HepG2 (cell line): ENCODE measurements at regions not wholly inside any gene's neighbourhood (a gene's known extent, or its start where the extent isn't known, plus 50 kb on each side); places are given as distances from the start of the nearest gene placed in this dataset.

Source experiments
- ATAC-seq: fragments of 200-7000 bp; cut with Tn5 transposase; 3 replicates; pipeline ENCODE4 v1.9.1; 2020; ENCODE audit warnings: mild to moderate bottlenecking, moderate library complexity
- BruUV-seq: library from RNA; stranded (reverse); fragments of 400-500 nt; replicated peaks from 2 replicates; lab custom pipeline; 2021; lab: Mats Ljungman, UMichigan
- CTCF ChIA-PET: fragments of 300-600 bp; formaldehyde crosslinking; extraction: SDS; loops from one replicate; lab custom pipeline; 2021; ENCODE audit warnings: low total read pairs, inconsistent platforms, low intra/inter-chr PET ratio; lab: Yijun Ruan, JAX
- POLR2A ChIA-PET: fragments of 350-600 bp; sonication (Branson Sonifier 250); formaldehyde crosslinking; loops from one replicate; lab custom pipeline; 2020; ENCODE audit warnings: antibody characterized with exemption, inconsistent platforms; lab: Yijun Ruan, JAX
- DNase-seq: peaks from one replicate; pipeline ENCODE4 v3.0.0-alpha.2; 2015; ENCODE audit warnings: low spot score
- FAIRE-seq: peaks from 3 replicates; lab custom pipeline; 2011; peaks lifted over from hg19 to GRCh38; lab: Jason Lieb, UNC
- H2AFZ ChIP-seq: one replicate; pipeline ENCODE4 v1.6.1; 2011; ENCODE audit warnings: low read length, inconsistent platforms
- H3K27ac ChIP-seq: fragments of 300-600 bp; 3 replicates; pipeline ENCODE4 v1.8.0; 2011; ENCODE audit warnings: mixed run types, mild to moderate bottlenecking, mixed read lengths, low read length, inconsistent platforms; ENCODE audit not compliant: insufficient read depth; ENCODE audit errors: extremely low read length
- H3K27me3 ChIP-seq, 2 experiments: fragments of 200-600 bp in 1 of 2; 2 replicates in 1 of 2; 3 replicates in 1 of 2; pipeline versions ENCODE4 v1.6.0 to v1.8.0; 2011; ENCODE audit warnings: low read length in 2 of 2, mild to moderate bottlenecking in 2 of 2, moderate library complexity in 2 of 2, inconsistent platforms in 1 of 2; ENCODE audit not compliant: insufficient read depth in 2 of 2, control insufficient read depth in 1 of 2
- H3K36me3 ChIP-seq, 2 experiments: fragments of 200-600 bp in 1 of 2; replicated peaks in 1 of 2; 2 replicates in 1 of 2; 3 replicates in 1 of 2; pipeline versions ENCODE4 v1.5.1 to v1.8.0; 2011; ENCODE audit warnings: low read length in 2 of 2, inconsistent platforms in 1 of 2; ENCODE audit not compliant: insufficient read depth in 2 of 2, control insufficient read depth in 1 of 2
- H3K4me1 ChIP-seq: 2 replicates; pipeline ENCODE4 v1.5.1; 2012; ENCODE audit warnings: low read length, inconsistent platforms; ENCODE audit not compliant: insufficient read depth
- H3K4me2 ChIP-seq: 2 replicates; pipeline ENCODE4 v1.6.0; 2011; ENCODE audit warnings: low read depth, low read length, inconsistent platforms
- H3K4me3 ChIP-seq, 3 experiments: fragments of 200-600 bp in 1 of 3; sonication (generic), shearing (Covaris generic) in 1 of 3; replicated peaks in 1 of 3; 2 replicates each; pipeline ENCODE4 v1.5.1; 2011 to 2016; ENCODE audit warnings: low read length in 3 of 3, inconsistent platforms in 2 of 3, low read depth in 2 of 3, mild to moderate bottlenecking in 2 of 3, control low read depth in 1 of 3, mixed read lengths in 1 of 3; ENCODE audit not compliant: insufficient read depth in 1 of 3
- H3K79me2 ChIP-seq: one replicate; pipeline ENCODE4 v1.6.1; 2011; ENCODE audit warnings: low read length, inconsistent platforms; ENCODE audit not compliant: insufficient read depth
- H3K9ac ChIP-seq: 2 replicates; pipeline ENCODE4 v1.6.0; 2011; ENCODE audit warnings: mild to moderate bottlenecking, low read depth, low read length, inconsistent platforms; ENCODE audit not compliant: insufficient read depth
- H3K9me3 ChIP-seq: 2 replicates; pipeline ENCODE4 v1.5.1; 2012; ENCODE audit warnings: mild to moderate bottlenecking, low read length
- H4K20me1 ChIP-seq: 2 replicates; pipeline ENCODE4 v1.6.0; 2011; ENCODE audit warnings: inconsistent platforms, mild to moderate bottlenecking, low read length, moderate library complexity; ENCODE audit not compliant: insufficient read depth
- ARHGAP35 ChIP-seq: sonication (generic); formaldehyde crosslinking; IDR thresholded peaks from 2 replicates; pipeline ENCODE4 v1.9.0; 2022; ENCODE audit warnings: mild to moderate bottlenecking, inconsistent platforms, moderate library complexity, missing genetic modification reagents, borderline replicate concordance
- GFI1 ChIP-seq: sonication (generic); formaldehyde crosslinking; IDR thresholded peaks from 2 replicates; pipeline ENCODE4 v1.5.0; 2020; ENCODE audit warnings: missing genetic modification reagents, mild to moderate bottlenecking, borderline replicate concordance
- MAFG ChIP-seq: sonication (generic); formaldehyde crosslinking; IDR thresholded peaks from 2 replicates; pipeline ENCODE4 v1.5.1; 2020; ENCODE audit warnings: mild to moderate bottlenecking, missing genetic modification reagents
- MXD4 ChIP-seq: IDR thresholded peaks from 2 replicates; pipeline ENCODE4 v1.6.1; 2016; ENCODE audit warnings: mild to moderate bottlenecking, missing biosample characterization, missing genetic modification reagents
- ZBTB7B ChIP-seq: sonication (generic); formaldehyde crosslinking; IDR thresholded peaks from 2 replicates; pipeline ENCODE4 v1.4.0; 2020; ENCODE audit warnings: missing genetic modification reagents
- ZFYVE20 ChIP-seq: sonication (generic); formaldehyde crosslinking; IDR thresholded peaks from 2 replicates; pipeline ENCODE4 v1.8.0; 2023; ENCODE audit warnings: low read depth, mild to moderate bottlenecking, moderate library complexity, missing genetic modification reagents, borderline replicate concordance
- ZNF282 ChIP-seq: fragments of 450-650 bp; IDR thresholded peaks from 2 replicates; pipeline ENCODE4 v1.6.1; 2018; ENCODE audit not compliant: partially characterized antibody
- ZNF34 ChIP-seq: sonication (generic); formaldehyde crosslinking; IDR thresholded peaks from 2 replicates; pipeline ENCODE4 v1.4.0; 2020; ENCODE audit warnings: mild to moderate bottlenecking, missing genetic modification reagents, borderline replicate concordance
- ZNF605 ChIP-seq: sonication (generic); formaldehyde crosslinking; IDR thresholded peaks from 2 replicates; pipeline ENCODE4 v1.8.0; 2022; ENCODE audit warnings: mild to moderate bottlenecking, missing genetic modification reagents
- ZNF670 ChIP-seq: sonication (generic); formaldehyde crosslinking; IDR thresholded peaks from 2 replicates; pipeline ENCODE4 v1.8.0; 2022; ENCODE audit warnings: mild to moderate bottlenecking, missing genetic modification reagents, borderline replicate concordance
- ZNF749 ChIP-seq: sonication (generic); formaldehyde crosslinking; IDR thresholded peaks from 2 replicates; pipeline ENCODE4 v1.8.0; 2022; ENCODE audit warnings: mild to moderate bottlenecking, missing genetic modification reagents, moderate library complexity, borderline replicate concordance
- ZNF766 ChIP-seq: sonication (generic); formaldehyde crosslinking; IDR thresholded peaks from 2 replicates; pipeline ENCODE4 v1.5.0; 2020; ENCODE audit warnings: missing genetic modification reagents, borderline replicate concordance
- ZNF773 ChIP-seq: sonication (generic); formaldehyde crosslinking; IDR thresholded peaks from 2 replicates; pipeline ENCODE4 v1.4.0; 2020; ENCODE audit warnings: missing genetic modification reagents, borderline replicate concordance
- ZSCAN21 ChIP-seq: sonication (generic); formaldehyde crosslinking; IDR thresholded peaks from 2 replicates; pipeline ENCODE4 v1.8.0; 2022; ENCODE audit warnings: mild to moderate bottlenecking, missing genetic modification reagents, moderate library complexity, borderline replicate concordance
- ZSCAN29 ChIP-seq: sonication (generic); formaldehyde crosslinking; conservative IDR thresholded peaks from 2 replicates; pipeline ENCODE4 v1.4.0; 2020; ENCODE audit warnings: mild to moderate bottlenecking, missing genetic modification reagents
- WGBS: methylation state at CpG from one replicate; pipeline ENCODE4 v1.1.6; 2017; ENCODE audit warnings: low lambda C conversion rate; 5-methylcytosine and 5-hydroxymethylcytosine counted together
- in situ Hi-C: cut with HindIII; loops from 2 replicates; pipeline ENCODE4 v1.10.0; 2017; ENCODE audit warnings: low pct_unique_long_range_greater_than_20kb; ENCODE audit not compliant: extremely low pct_ligation_motif_present
- intact Hi-C: fragments of 100-400 bp; cut with micrococcal nuclease; formaldehyde crosslinking; loops from one replicate; pipeline ENCODE4 v1.10.0; 2022; ENCODE audit not compliant: unreplicated experiment
- TF ChIP-seq, protein P1 (sequence below): sonication (generic); formaldehyde crosslinking; IDR thresholded peaks from 2 replicates; pipeline ENCODE4 v1.4.0; 2020; ENCODE audit warnings: mild to moderate bottlenecking, missing genetic modification reagents
- TF ChIP-seq, protein P2 (sequence below): sonication (generic); formaldehyde crosslinking; IDR thresholded peaks from 2 replicates; pipeline ENCODE4 v1.8.0; 2022; ENCODE audit warnings: missing genetic modification reagents, mild to moderate bottlenecking, inconsistent platforms, borderline replicate concordance
- TF ChIP-seq, protein P3 (sequence below): sonication (generic); formaldehyde crosslinking; IDR thresholded peaks from 2 replicates; pipeline ENCODE4 v1.4.0; 2020; ENCODE audit warnings: missing genetic modification reagents
- TF ChIP-seq, protein P4 (sequence below): sonication (generic); formaldehyde crosslinking; IDR thresholded peaks from 2 replicates; pipeline ENCODE4 v1.4.0; 2020; ENCODE audit warnings: missing genetic modification reagents
- TF ChIP-seq, protein P5 (sequence below): sonication (generic); formaldehyde crosslinking; IDR thresholded peaks from 2 replicates; pipeline ENCODE4 v1.8.0; 2022; ENCODE audit warnings: mild to moderate bottlenecking, missing genetic modification reagents, moderate library complexity

DNA sequence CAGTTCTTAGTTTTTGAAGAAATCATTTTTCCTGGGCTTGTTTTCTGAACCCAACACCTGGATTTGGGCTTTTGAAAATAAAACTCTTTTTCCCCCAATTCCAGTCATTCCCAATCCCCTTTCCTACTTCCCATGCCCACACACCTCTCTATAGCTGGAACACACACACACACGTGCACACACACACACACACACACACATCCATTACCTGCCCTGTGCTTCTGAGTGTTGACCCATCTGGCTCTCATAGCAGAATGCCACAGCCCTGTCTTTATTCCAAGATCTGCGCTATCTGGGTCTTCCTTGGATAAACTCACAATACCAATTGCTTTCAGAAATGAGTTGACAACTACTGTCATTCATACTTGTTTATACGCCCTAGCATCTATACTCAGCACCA is 54.9 kb upstream of the C4orf54 start:
- Histone ChIP-seq H3K4me1 (no peaks in the 10 kb centered on the region), H2AFZ (no peak overlapping the region), H3K4me2 (no peak overlapping the region), H3K9ac (no peak overlapping the region), H3K27ac (no peak overlapping the region), H3K27me3 (peaks cover 0 to 4% of the 10 kb centered on the region in 2 experiments; a peak in 1 of 5 replicates), H3K9me3 (no peaks in the 10 kb centered on the region), H3K79me2 (no peaks in the 10 kb centered on the region), H3K36me3 (no peaks in the 10 kb centered on the region), H3K4me3 (no peak overlapping the region), H4K20me1 (no peaks in the 10 kb centered on the region)
- WGBS = 11% methylated on average over 3 of the region's 3 CpGs
- in situ Hi-C loops (no loop called here), intact Hi-C loops (no loop called here)
- no peak for DNase-seq
- ChIA-PET CTCF (no interaction called here), POLR2A (no interaction called here)
- no TSS peak for BruUV-seq
- no peak for FAIRE-seq
- no peak for TF ChIP-seq ZFYVE20 (CRISPR knock-in tag)
- TF ChIP-seq ZNF282 = no peak
- no peak for TF ChIP-seq MXD4 (CRISPR knock-in tag)
- no peak for TF ChIP-seq ZSCAN29
- TF ChIP-seq ZBTB7B (CRISPR knock-in tag) = no peak
- no peak for TF ChIP-seq ZNF605 (CRISPR knock-in tag)
- TF ChIP-seq ARHGAP35 (CRISPR knock-in tag) = no peak
- no peak for TF ChIP-seq ZSCAN21 (CRISPR knock-in tag)
- TF ChIP-seq, protein P1, sequence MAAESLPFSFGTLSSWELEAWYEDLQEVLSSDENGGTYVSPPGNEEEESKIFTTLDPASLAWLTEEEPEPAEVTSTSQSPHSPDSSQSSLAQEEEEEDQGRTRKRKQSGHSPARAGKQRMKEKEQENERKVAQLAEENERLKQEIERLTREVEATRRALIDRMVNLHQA = no peak
- no peak for TF ChIP-seq GFI1 (CRISPR knock-in tag)
- TF ChIP-seq ZNF749 = no peak
- TF ChIP-seq, protein P2, sequence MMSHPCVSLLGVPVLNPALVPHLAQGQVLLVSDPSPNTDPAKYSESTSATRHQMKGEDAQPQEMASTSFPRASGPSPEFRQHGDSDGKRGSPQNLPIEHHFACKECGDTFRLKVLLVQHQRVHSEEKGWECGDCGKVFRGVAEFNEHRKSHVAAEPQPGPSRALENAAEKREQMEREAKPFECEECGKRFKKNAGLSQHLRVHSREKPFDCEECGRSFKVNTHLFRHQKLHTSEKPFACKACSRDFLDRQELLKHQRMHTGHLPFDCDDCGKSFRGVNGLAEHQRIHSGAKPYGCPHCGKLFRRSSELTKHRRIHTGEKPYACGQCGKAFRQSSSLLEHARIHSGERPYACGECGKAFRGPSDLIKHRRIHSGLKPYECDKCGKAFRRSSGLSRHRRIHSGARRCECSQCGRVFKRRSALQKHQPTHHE (CRISPR knock-in tag) = no peak
- TF ChIP-seq, protein P3, sequence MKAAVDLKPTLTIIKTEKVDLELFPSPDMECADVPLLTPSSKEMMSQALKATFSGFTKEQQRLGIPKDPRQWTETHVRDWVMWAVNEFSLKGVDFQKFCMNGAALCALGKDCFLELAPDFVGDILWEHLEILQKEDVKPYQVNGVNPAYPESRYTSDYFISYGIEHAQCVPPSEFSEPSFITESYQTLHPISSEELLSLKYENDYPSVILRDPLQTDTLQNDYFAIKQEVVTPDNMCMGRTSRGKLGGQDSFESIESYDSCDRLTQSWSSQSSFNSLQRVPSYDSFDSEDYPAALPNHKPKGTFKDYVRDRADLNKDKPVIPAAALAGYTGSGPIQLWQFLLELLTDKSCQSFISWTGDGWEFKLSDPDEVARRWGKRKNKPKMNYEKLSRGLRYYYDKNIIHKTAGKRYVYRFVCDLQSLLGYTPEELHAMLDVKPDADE (CRISPR knock-in tag) = no peak
- TF ChIP-seq ZNF766 (CRISPR knock-in tag) = no peak
- TF ChIP-seq, protein P4, sequence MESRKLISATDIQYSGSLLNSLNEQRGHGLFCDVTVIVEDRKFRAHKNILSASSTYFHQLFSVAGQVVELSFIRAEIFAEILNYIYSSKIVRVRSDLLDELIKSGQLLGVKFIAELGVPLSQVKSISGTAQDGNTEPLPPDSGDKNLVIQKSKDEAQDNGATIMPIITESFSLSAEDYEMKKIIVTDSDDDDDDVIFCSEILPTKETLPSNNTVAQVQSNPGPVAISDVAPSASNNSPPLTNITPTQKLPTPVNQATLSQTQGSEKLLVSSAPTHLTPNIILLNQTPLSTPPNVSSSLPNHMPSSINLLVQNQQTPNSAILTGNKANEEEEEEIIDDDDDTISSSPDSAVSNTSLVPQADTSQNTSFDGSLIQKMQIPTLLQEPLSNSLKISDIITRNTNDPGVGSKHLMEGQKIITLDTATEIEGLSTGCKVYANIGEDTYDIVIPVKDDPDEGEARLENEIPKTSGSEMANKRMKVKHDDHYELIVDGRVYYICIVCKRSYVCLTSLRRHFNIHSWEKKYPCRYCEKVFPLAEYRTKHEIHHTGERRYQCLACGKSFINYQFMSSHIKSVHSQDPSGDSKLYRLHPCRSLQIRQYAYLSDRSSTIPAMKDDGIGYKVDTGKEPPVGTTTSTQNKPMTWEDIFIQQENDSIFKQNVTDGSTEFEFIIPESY (CRISPR knock-in tag) = no peak
- TF ChIP-seq ZNF773 (CRISPR knock-in tag) = no peak
- TF ChIP-seq, protein P5, sequence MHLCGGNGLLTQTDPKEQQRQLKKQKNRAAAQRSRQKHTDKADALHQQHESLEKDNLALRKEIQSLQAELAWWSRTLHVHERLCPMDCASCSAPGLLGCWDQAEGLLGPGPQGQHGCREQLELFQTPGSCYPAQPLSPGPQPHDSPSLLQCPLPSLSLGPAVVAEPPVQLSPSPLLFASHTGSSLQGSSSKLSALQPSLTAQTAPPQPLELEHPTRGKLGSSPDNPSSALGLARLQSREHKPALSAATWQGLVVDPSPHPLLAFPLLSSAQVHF (CRISPR knock-in tag) = no peak
- no peak for TF ChIP-seq ZNF670
- TF ChIP-seq ZNF34 (CRISPR knock-in tag) = no peak
- TF ChIP-seq MAFG (CRISPR knock-in tag) = no peak
- no peak for ATAC-seq
